ENCODE measurements at regions not wholly inside any gene's neighbourhood (a gene's known extent, or its start where the extent isn't known, plus 50 kb on each side); places are given as distances from the start of the nearest gene placed in this dataset.

DNA sequence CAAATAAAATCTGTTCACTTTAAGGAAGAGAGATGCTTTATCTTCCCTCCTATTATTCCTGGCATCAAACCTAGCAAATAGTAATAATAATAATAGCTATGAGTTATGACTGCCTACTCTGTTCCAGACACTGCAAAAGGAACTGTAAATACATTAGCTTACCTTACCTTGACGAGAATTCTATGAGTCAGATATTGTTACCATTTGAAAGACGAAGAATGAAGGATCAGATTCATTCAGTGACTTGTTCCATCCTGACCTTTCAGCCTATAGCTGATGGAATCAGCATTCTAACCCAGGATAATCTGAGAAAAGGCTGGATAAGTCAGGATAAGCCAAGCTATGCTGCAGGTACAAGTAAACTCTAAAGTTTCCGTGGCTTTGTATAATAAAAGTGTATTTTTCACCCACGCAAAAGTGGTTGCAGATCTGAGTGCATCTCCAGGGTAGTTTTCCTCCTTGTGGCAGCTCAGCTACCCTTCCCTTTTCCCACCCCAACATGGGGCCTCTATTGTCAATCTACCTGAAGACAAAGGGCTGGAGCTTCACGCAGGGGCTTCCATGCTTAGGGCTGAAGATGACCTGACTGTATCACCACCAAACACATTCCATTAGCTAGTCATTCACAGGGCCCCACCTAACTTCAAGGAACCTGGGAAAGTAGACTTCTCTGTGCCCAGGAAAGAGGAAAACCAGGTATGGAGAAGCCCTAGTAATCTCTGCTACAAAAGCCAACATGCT lies 57.2 kb upstream of the CCND2 start:
- no peak overlapping the region for H3K18ac ChIP-seq (ENCODE audit: low read length)
- no peak overlapping the region for H3K14ac ChIP-seq (ENCODE audit: low read length)
- no peak overlapping the region for H3K9ac ChIP-seq (ENCODE audit: low read depth, low read length, poor library complexity)
- H3K23ac ChIP-seq (ENCODE audit: low read depth, low read length, poor library complexity) = no peak overlapping the region
- no peaks in the 10 kb centered on the region for H3K9me3 ChIP-seq (replicated peaks in 1 of 2; ENCODE audit: control insufficient read depth in 2 of 2, insufficient read depth in 1 of 2, low read depth in 1 of 2, low read length in 2 of 2)
- H3K4me3 ChIP-seq (ENCODE audit: low read length in 2 of 2) = no peak overlapping the region
- no peak overlapping the region for H3K27ac ChIP-seq (replicated peaks; ENCODE audit: low read length)
- no peak overlapping the region for H3K4me2 ChIP-seq (ENCODE audit: insufficient read depth, low read length, poor library complexity, severe bottlenecking)
- H3K4ac ChIP-seq (ENCODE audit: low read length) = no peak overlapping the region
- no peak overlapping the region for H2AK5ac ChIP-seq (ENCODE audit: low read depth, low read length)
- H2AFZ ChIP-seq (ENCODE audit: low read length) = no peak overlapping the region
- no peaks in the 10 kb centered on the region for H3K36me3 ChIP-seq (replicated peaks in 1 of 2; ENCODE audit: control insufficient read depth in 2 of 2, insufficient read depth in 2 of 2, low read length in 2 of 2)
- H4K91ac ChIP-seq (ENCODE audit: low read depth, low read length, poor library complexity) = no peak overlapping the region
- H2BK15ac ChIP-seq (ENCODE audit: low read length) = no peak overlapping the region
- WGBS, 2 donors (ENCODE audit: extremely low coverage in 2 of 2, insufficient read length in 2 of 2, insufficient replicate concordance in 1 of 2) = no CpG with 5 or more reads among the region's 5 CpGs
- no peaks in the 10 kb centered on the region for H3K4me1 ChIP-seq (ENCODE audit: control insufficient read depth in 2 of 2, insufficient read depth in 1 of 2, low read depth in 1 of 2, low read length in 2 of 2)
- H3K79me1 ChIP-seq (ENCODE audit: low read depth, low read length) = no peaks in the 10 kb centered on the region
- H2BK120ac ChIP-seq (ENCODE audit: low read depth, low read length) = no peak overlapping the region
- no peak for DNase-seq (ENCODE audit: low spot score)
- no peak overlapping the region for H2BK5ac ChIP-seq (ENCODE audit: low read length)
- no peak overlapping the region for H2BK12ac ChIP-seq (ENCODE audit: low read length)
- H4K8ac ChIP-seq (ENCODE audit: low read depth, low read length) = no peak overlapping the region
- peaks cover 0 to 4% (median 0%) of the 10 kb centered on the region in 3 experiments for H3K27me3 ChIP-seq (ENCODE audit: control insufficient read depth in 3 of 3, insufficient read depth in 3 of 3, low read depth in 1 of 3, low read length in 3 of 3)

DNA sequence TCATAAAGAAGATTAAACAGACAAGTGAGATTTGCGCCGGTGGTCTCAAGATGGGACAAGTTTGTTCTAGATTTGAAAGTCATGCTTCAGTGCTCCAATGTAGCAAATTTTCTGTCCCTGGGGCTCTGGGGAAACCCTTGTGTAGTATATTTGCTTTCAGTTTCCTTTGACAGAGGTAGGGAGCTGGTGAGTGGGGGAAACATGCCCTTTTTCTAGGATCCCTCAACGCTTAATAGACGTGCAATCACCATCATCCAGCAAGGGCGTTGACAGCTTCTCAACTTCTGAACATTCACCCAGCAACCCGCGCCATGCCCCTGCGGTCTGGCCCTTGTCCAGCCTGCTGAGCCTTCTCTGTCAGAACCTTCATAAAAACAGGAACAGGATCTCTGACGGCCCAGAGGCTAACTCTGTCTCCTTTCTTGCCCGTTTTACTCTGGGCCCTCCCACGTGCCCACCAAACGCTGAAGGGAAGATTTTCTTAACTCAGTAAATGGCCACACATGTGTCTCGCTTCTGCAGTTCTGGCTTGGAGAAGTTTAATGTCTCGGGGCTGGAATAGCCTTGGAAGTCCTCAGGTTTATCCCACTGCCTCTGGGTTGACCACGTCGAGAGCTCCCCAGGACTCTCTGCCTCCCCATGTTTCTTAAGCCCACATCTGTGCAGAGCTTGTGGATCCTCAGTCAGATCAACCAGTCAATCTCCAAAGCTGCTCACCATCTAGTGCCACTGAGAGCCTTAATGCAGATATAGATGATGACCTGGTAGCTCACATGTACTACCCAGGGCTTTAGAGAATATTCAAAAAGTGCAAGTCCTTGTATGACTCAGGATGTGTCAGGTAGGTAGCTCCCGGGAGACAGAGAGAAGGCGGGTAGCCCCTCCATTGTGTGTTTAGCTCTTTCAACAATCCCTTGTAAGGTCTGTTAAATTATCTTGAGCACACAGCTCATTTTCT lies 58.1 kb upstream of the CCND2 start:
- H2BK120ac ChIP-seq (ENCODE audit: low read depth, low read length) = no peak overlapping the region
- no peak overlapping the region for H2BK12ac ChIP-seq (ENCODE audit: low read length)
- no peaks in the 10 kb centered on the region for H3K9me3 ChIP-seq (replicated peaks in 1 of 2; ENCODE audit: control insufficient read depth in 2 of 2, insufficient read depth in 1 of 2, low read depth in 1 of 2, low read length in 2 of 2)
- peaks cover 0 to 6% (median 0%) of the 10 kb centered on the region in 3 experiments for H3K27me3 ChIP-seq (ENCODE audit: control insufficient read depth in 3 of 3, insufficient read depth in 3 of 3, low read depth in 1 of 3, low read length in 3 of 3)
- H2BK5ac ChIP-seq (ENCODE audit: low read length) = no peak overlapping the region
- H3K9ac ChIP-seq (ENCODE audit: low read depth, low read length, poor library complexity) = no peak overlapping the region
- no peak overlapping the region for H3K4me3 ChIP-seq (ENCODE audit: low read length in 2 of 2)
- H3K79me1 ChIP-seq (ENCODE audit: low read depth, low read length) = no peaks in the 10 kb centered on the region
- H2BK15ac ChIP-seq (ENCODE audit: low read length) = no peak overlapping the region
- no peak overlapping the region for H3K4ac ChIP-seq (ENCODE audit: low read length)
- H3K4me1 ChIP-seq (ENCODE audit: control insufficient read depth in 2 of 2, insufficient read depth in 1 of 2, low read depth in 1 of 2, low read length in 2 of 2) = no peaks in the 10 kb centered on the region
- no peak overlapping the region for H2AK5ac ChIP-seq (ENCODE audit: low read depth, low read length)
- no peak overlapping the region for H4K8ac ChIP-seq (ENCODE audit: low read depth, low read length)
- H3K27ac ChIP-seq (replicated peaks; ENCODE audit: low read length) = no peak overlapping the region
- no peak for DNase-seq (ENCODE audit: low spot score)
- H4K91ac ChIP-seq (ENCODE audit: low read depth, low read length, poor library complexity) = no peak overlapping the region
- no peak overlapping the region for H2AFZ ChIP-seq (ENCODE audit: low read length)
- H3K18ac ChIP-seq (ENCODE audit: low read length) = no peak overlapping the region
- no peak overlapping the region for H3K4me2 ChIP-seq (ENCODE audit: insufficient read depth, low read length, poor library complexity, severe bottlenecking)
- no CpG with 5 or more reads among the region's 18 CpGs for WGBS, 2 donors (ENCODE audit: extremely low coverage in 2 of 2, insufficient read length in 2 of 2, insufficient replicate concordance in 1 of 2)
- no peaks in the 10 kb centered on the region for H3K36me3 ChIP-seq (replicated peaks in 1 of 2; ENCODE audit: control insufficient read depth in 2 of 2, insufficient read depth in 2 of 2, low read length in 2 of 2)
- H3K14ac ChIP-seq (ENCODE audit: low read length) = no peak overlapping the region
- H3K23ac ChIP-seq (ENCODE audit: low read depth, low read length, poor library complexity) = no peak overlapping the region

DNA sequence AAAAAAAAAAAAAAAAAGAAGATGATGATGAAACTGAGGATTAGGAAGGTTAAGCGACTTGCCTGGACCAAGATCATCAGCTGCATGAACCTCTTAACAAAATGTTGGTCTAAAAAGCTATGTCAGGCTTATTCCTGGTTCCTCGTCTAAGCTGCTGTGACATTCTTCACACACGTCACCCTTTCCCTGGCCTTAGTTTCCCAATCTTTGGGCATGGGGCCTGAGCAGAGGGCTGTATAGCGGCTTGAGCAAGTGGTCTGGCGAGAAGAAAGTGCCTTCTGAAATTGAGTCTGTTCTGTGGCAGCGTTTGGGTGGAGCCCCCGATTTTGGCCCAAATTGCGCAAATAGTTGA lies 58.7 kb upstream of the CCND2 start:
- Histone ChIP-seq H3K9ac (ENCODE audit: low read depth, low read length, poor library complexity) (no peak overlapping the region), H2BK15ac (ENCODE audit: low read length) (no peak overlapping the region), H3K4me1 (ENCODE audit: control insufficient read depth in 2 of 2, insufficient read depth in 1 of 2, low read depth in 1 of 2, low read length in 2 of 2) (no peaks in the 10 kb centered on the region), H2BK120ac (ENCODE audit: low read depth, low read length) (no peak overlapping the region), H4K91ac (ENCODE audit: low read depth, low read length, poor library complexity) (no peak overlapping the region), H2AK5ac (ENCODE audit: low read depth, low read length) (no peak overlapping the region), H3K4me2 (ENCODE audit: insufficient read depth, low read length, poor library complexity, severe bottlenecking) (no peak overlapping the region), H2BK5ac (ENCODE audit: low read length) (no peak overlapping the region), H3K9me3 (replicated peaks in 1 of 2; ENCODE audit: control insufficient read depth in 2 of 2, insufficient read depth in 1 of 2, low read depth in 1 of 2, low read length in 2 of 2) (no peaks in the 10 kb centered on the region), H2BK12ac (ENCODE audit: low read length) (no peak overlapping the region), H3K27me3 (ENCODE audit: control insufficient read depth in 3 of 3, insufficient read depth in 3 of 3, low read depth in 1 of 3, low read length in 3 of 3) (peaks cover 0 to 10% (median 0%) of the 10 kb centered on the region in 3 experiments), H3K79me1 (ENCODE audit: low read depth, low read length) (no peaks in the 10 kb centered on the region), H4K8ac (ENCODE audit: low read depth, low read length) (no peak overlapping the region), H3K4ac (ENCODE audit: low read length) (no peak overlapping the region), H3K36me3 (replicated peaks in 1 of 2; ENCODE audit: control insufficient read depth in 2 of 2, insufficient read depth in 2 of 2, low read length in 2 of 2) (no peaks in the 10 kb centered on the region), H3K27ac (replicated peaks; ENCODE audit: low read length) (no peak overlapping the region), H3K14ac (ENCODE audit: low read length) (no peak overlapping the region), H3K18ac (ENCODE audit: low read length) (no peak overlapping the region), H3K23ac (ENCODE audit: low read depth, low read length, poor library complexity) (no peak overlapping the region), H3K4me3 (ENCODE audit: low read length in 2 of 2) (no peak overlapping the region), H2AFZ (ENCODE audit: low read length) (no peak overlapping the region)
- no CpG with 5 or more reads among the region's 8 CpGs for WGBS, 2 donors (ENCODE audit: extremely low coverage in 2 of 2, insufficient read length in 2 of 2, insufficient replicate concordance in 1 of 2)
- DNase-seq (ENCODE audit: low spot score) = no peak

DNA sequence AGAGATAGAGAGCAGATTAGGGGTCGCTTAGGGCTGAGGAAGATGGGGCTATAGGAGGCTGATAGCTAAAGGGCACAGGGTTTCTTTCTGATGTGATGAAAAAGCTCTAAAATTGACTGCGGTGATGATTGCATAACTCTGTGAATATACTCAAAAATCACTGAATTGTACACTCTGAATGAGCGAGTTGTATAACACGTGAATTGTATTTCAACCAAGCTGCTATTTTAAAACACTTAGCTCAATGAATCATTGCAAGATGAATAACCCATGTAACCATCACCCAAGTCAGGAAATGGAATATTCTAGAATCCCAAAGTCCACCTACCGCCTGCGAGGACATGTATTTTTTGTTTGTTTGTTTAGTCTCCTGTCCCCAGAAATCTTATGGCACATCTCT lies 60.1 kb upstream of the CCND2 start:
- peaks cover 0 to 14% (median 0%) of the 10 kb centered on the region in 3 experiments for H3K27me3 ChIP-seq (ENCODE audit: control insufficient read depth in 3 of 3, insufficient read depth in 3 of 3, low read depth in 1 of 3, low read length in 3 of 3)
- H2BK120ac ChIP-seq (ENCODE audit: low read depth, low read length) = no peak overlapping the region
- no peak overlapping the region for H3K4ac ChIP-seq (ENCODE audit: low read length)
- H3K27ac ChIP-seq (replicated peaks; ENCODE audit: low read length) = no peak overlapping the region
- H3K9me3 ChIP-seq (replicated peaks in 1 of 2; ENCODE audit: control insufficient read depth in 2 of 2, insufficient read depth in 1 of 2, low read depth in 1 of 2, low read length in 2 of 2) = no peaks in the 10 kb centered on the region
- H3K4me1 ChIP-seq (ENCODE audit: control insufficient read depth in 2 of 2, insufficient read depth in 1 of 2, low read depth in 1 of 2, low read length in 2 of 2) = no peaks in the 10 kb centered on the region
- no peak overlapping the region for H3K18ac ChIP-seq (ENCODE audit: low read length)
- H2AFZ ChIP-seq (ENCODE audit: low read length) = no peak overlapping the region
- H3K4me2 ChIP-seq (ENCODE audit: insufficient read depth, low read length, poor library complexity, severe bottlenecking) = no peak overlapping the region
- H3K9ac ChIP-seq (ENCODE audit: low read depth, low read length, poor library complexity) = no peak overlapping the region
- no peak overlapping the region for H2BK15ac ChIP-seq (ENCODE audit: low read length)
- H3K36me3 ChIP-seq (replicated peaks in 1 of 2; ENCODE audit: control insufficient read depth in 2 of 2, insufficient read depth in 2 of 2, low read length in 2 of 2) = no peaks in the 10 kb centered on the region
- no peak overlapping the region for H3K4me3 ChIP-seq (ENCODE audit: low read length in 2 of 2)
- no peak overlapping the region for H3K23ac ChIP-seq (ENCODE audit: low read depth, low read length, poor library complexity)
- no peak for DNase-seq (ENCODE audit: low spot score)
- H4K8ac ChIP-seq (ENCODE audit: low read depth, low read length) = no peak overlapping the region
- no peak overlapping the region for H2BK12ac ChIP-seq (ENCODE audit: low read length)
- no peak overlapping the region for H4K91ac ChIP-seq (ENCODE audit: low read depth, low read length, poor library complexity)
- no peak overlapping the region for H3K14ac ChIP-seq (ENCODE audit: low read length)
- no peak overlapping the region for H2BK5ac ChIP-seq (ENCODE audit: low read length)
- no peaks in the 10 kb centered on the region for H3K79me1 ChIP-seq (ENCODE audit: low read depth, low read length)
- H2AK5ac ChIP-seq (ENCODE audit: low read depth, low read length) = no peak overlapping the region
- WGBS, 2 donors (ENCODE audit: extremely low coverage in 2 of 2, insufficient read length in 2 of 2, insufficient replicate concordance in 1 of 2) = no CpG with 5 or more reads among the region's 6 CpGs
